ENCODE measurements at regions not wholly inside any gene's neighbourhood (a gene's known extent, or its start where the extent isn't known, plus 50 kb on each side); places are given as distances from the start of the nearest gene placed in this dataset.
A peak's percentile ranks its signal among the peaks of the same experiment; 100 is the strongest.

DNA sequence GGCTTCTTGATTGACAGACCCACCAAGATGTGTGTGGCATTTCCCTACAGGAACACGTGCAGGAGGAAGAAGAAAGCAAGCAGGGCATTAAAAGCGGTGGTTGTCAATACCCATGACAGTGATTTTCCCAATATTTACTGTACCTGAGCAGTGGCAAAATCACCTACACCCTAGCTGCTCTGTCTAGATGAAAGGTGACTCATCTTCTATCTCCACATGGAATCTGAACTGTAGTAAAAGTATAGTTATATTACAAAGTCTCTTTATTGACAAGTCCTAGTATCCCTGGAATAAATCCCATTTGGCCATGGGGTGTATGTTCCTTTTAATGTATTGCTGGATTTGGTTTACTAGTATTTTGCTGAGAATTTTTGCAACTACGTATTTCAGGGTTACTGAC, 458.8 kb upstream of the SORCS1 start:
- DNase-seq = no peak

GRCh38 chr10:107619139-107619538, 454.6 kb upstream of the SORCS1 start:
- DNase-seq = no peak

DNA sequence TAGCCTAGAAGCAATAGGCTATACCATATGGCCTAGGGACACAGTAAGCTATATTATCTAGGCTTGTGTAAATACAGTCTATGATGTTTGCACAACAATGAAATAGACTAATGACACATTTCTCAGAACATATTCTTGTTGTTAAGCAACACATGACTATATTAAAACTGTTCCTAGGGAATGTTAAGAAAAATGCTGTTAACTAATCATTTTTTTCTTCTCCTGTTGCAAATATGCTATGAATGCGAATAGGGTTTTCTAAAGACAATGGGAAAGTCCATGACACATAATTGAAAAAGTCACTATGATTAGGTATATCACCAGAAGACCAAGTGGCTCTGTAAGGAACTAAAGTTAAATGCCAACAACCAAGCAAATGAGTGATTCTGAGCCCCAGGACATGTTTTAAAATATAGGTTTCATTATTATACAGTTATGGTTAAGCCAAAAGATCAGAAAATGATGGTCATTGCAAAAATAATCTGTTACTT, 454.0 kb upstream of the SORCS1 start:
- DNase-seq = no peak

- DNase-seq = peak; percentile 74
Observed at GRCh38 chr10:107616463-107617410, 452.2 kb upstream of the SORCS1 start.

DNA sequence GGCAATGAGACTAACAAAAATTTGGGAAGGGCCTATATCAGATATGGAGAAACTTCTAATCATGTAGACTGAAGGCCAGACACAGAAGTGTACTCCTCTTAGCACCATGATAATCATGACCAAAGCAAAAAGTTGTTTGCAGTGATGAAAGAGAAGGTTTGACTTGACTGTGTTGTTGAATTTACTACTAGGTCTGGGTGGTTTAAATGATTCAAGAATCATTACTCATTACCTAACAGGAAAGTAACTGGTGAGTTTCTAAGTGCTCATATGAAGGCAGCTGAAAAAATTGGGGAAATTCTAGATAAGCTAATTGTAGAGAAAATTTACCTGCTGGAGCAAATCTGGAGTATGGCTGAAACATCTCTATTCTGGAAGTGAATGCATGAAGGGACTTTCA, 451.5 kb upstream of the SORCS1 start:
- no peak for DNase-seq

DNA sequence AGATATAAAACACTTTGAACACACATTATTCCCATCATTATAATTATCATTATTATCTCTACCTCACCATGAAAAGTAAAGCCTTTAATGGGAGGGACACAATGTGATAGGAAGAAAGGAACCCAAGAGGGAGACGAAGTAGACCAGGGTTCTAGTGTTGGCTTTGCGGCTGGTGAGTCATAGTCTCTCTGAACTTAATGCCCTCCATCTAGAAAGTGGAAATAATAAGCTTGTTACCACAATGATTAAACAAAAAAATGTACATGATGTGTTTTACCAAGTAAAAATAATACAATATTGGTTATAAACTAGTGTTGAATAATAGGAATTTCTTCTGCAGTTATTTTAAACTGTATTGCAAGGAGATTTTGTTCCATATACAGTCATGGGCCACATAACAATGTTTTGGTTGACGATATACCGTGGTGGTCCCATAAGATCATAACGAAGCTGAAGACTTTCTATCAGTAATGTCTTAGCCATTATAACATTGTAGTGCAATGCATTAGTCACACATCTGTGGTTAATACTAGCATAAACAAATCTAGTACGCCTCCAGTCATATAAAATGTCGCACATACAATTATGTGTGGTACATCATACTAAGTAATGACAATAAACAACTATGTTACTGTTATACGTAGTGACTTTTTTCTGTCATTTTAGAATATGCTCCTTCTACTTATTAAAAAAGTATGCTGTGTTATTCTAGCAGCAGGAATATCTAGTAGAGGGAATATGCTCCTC, 450.6 kb upstream of the SORCS1 start:
- DNase-seq = peak; percentile 6

DNA sequence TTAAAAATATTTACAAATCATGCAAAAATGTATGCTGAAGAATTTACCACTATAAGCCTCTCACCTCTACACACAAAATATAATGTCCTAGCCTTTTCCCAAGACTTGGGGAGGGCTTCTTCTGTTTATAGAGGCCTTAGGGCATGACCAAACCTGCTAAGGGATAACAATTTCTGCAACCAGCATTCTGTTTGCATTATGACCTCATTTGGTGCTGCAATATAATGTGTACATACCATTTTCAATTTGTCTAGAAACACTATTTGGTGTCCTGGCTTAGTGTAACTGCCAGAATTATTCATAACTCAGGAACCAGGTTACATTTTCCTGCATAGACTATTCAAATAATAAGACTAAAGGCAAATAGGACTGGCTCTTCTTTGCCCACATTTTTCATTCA, 446.6 kb upstream of the SORCS1 start:
- DNase-seq = no peak

- DNase-seq = no peak
Observed at GRCh38 chr10:107589081-107589480, 424.6 kb upstream of the SORCS1 start.

GRCh38 chr10:107585630-107586029, 421.1 kb upstream of the SORCS1 start:
- DNase-seq = peak; percentile 17

DNA sequence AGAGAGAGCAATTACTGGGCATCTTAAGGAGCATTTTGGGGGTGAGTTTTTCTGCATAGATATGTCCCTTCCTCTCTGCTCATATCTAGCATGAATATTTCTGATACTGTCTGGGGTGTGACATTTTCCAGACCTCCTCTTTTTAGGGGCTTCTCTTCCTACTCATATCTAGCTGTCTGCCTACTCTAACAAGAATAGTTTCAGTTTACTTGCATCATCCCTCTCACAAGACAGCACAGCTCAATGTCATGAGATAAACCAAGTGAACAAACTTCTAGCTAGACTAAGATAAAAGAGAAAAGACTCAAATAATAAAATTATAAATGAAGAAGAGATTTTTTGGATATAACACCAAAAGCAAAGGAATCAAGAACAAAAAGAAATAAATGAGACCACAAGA, 419.5 kb upstream of the SORCS1 start:
- DNase-seq = no peak

- no peak for DNase-seq
Observed at GRCh38 chr10:107579970-107580369, 415.5 kb upstream of the SORCS1 start.

- no peak for DNase-seq
Observed at GRCh38 chr10:107577221-107577620, 412.7 kb upstream of the SORCS1 start.

DNA sequence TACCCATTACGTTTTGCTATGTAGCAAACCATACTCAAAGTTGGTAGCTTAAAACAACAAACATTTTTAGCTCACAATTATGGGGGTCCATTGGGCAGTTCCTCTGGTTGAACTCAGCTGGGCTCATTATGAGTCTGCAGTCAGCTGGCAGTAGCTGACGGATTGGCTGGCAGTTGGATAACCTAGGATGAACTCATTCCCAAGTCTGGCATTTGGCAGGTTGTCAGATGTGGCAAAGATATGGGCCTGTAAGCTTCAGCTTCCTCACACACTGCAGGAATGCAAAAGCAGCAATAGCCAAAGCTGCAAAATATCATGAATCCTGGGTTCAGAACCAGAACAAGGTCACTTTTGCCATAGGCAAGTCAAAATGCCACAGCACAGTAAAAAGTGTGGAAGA, 412.2 kb upstream of the SORCS1 start:
- no peak for DNase-seq

- DNase-seq = no peak
Observed at GRCh38 chr10:107565014-107565413, 400.5 kb upstream of the SORCS1 start.

- DNase-seq = no peak
Observed at GRCh38 chr10:107561136-107561650, 396.7 kb upstream of the SORCS1 start.

DNA sequence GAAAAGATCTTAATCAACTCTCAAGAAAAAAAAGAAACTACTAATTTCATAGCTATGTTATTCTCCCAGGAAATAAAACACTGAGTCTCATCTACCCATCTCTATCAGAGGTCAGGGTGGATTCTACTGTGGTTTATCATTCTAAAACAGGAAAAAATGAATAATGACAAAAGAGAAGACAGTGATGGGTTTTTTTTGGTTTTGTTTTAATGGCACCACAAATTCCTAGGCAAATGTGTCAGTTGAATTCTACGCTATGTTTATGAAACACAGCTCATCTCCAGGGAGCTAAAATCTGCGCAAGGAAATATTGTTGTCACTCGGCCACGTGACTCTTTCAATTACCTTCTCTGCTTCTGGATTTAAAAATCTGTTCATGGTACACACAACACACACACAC, 393.4 kb upstream of the SORCS1 start:
- no peak for DNase-seq

DNA sequence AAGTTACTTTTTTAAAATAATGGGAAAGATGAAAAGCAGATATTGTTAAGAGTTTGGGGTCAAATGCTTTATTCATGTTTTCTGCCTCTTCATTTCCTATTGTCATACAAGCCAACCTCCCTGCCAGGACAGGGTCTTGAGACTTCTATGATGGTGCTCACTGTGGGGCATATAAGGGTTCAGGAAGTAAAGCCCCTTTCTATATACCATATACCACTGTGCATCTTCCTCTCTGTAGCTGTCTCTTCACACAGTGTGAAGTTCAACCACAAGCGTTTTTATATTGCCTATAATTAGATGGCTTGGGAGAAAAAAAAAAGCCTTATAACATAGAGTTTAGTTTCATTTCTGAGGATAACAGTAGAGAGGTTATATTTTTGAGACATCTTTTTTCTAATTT, 389.8 kb upstream of the SORCS1 start:
- no peak for DNase-seq

GRCh38 chr10:107553470-107553869, 389.0 kb upstream of the SORCS1 start:
- no peak for DNase-seq

GRCh38 chr10:107552963-107553362, 388.5 kb upstream of the SORCS1 start:
- no peak for DNase-seq

GRCh38 chr10:107548301-107548700, 383.8 kb upstream of the SORCS1 start:
- no peak for DNase-seq

GRCh38 chr10:107546986-107547385, 382.5 kb upstream of the SORCS1 start:
- no peak for DNase-seq

- DNase-seq = no peak
Observed at GRCh38 chr10:107546284-107546683, 381.8 kb upstream of the SORCS1 start.

DNA sequence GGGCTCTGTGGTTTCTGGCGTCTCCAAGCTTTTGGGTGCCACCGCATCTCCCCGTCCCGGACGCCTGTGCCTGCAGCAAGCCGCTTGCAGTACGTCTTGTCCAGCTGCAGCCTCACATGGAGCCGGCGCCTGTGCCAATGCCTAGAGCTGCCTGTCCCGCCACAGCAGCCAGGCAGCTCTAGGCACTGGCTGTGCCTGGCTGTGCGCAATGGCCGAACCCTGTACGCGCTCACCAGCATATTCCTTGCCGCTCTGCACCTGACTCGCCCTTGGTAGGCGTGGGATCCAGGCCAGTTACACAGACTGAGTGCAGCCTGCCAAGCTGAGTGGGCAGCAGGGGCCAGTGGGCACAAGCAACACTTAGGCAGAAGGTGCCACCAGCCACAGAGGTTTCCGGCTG, 381.2 kb upstream of the SORCS1 start:
- DNase-seq = no peak

All from MV-4-11 (cell line).